B cell (primary cell): ENCODE measurements at regions not wholly inside any gene's neighbourhood (a gene's known extent, or its start where the extent isn't known, plus 50 kb on each side); places are given as distances from the start of the nearest gene placed in this dataset.

Source experiments
- ATAC-seq: fragments of 200-7000 bp; cut with Tn5 transposase; one replicate; pipeline ENCODE4 v1.10.0; 2021; ENCODE audit warnings: low read depth, mild to moderate bottlenecking, moderate number of reproducible peaks, moderate library complexity
- CTCF ChIA-PET: fragments of 350-600 bp; sonication (Branson Sonifier 250); formaldehyde crosslinking; loops from one replicate; lab custom pipeline; 2021; ENCODE audit warnings: antibody characterized with exemption, inconsistent platforms; lab: Charles Lee
- POLR2A ChIA-PET: fragments of 350-600 bp; sonication (Branson Sonifier 250); formaldehyde crosslinking; loops from one replicate; lab custom pipeline; 2021; ENCODE audit warnings: antibody characterized with exemption; lab: Charles Lee
- DNase-seq: peaks from one replicate; pipeline ENCODE4 v3.0.0; 2013
- H2AFZ ChIP-seq: 2 replicates; pipeline ENCODE4 v1.6.1; 2012; ENCODE audit warnings: mild to moderate bottlenecking, low read depth, low read length; ENCODE audit not compliant: insufficient read depth, poor library complexity, severe bottlenecking
- H3K27ac ChIP-seq, 2 donors: 1 replicate in 1 of 2; 2 replicates in 1 of 2; pipeline ENCODE4 v1.5.1; 2012 to 2013; ENCODE audit warnings: low read length in 2 of 2, mild to moderate bottlenecking in 2 of 2, moderate library complexity in 1 of 2
- H3K27me3 ChIP-seq, 4 experiments: fragments of 200-600 bp in 1 of 4; sonication (generic) in 1 of 4; replicated peaks in 1 of 4; 1 replicate in 2 of 4; 2 replicates in 2 of 4; pipeline versions ENCODE4 v1.6.1 to v1.7.0; 2013 to 2016; ENCODE audit warnings: low read length in 3 of 4, mild to moderate bottlenecking in 2 of 4, mixed read lengths in 1 of 4, moderate library complexity in 1 of 4; ENCODE audit not compliant: insufficient read depth in 4 of 4, control insufficient read depth in 3 of 4; ENCODE audit errors: control extremely low read depth in 1 of 4
- H3K36me3 ChIP-seq, 2 experiments: replicated peaks in 1 of 2; 1 replicate in 1 of 2; 2 replicates in 1 of 2; pipeline versions ENCODE4 v1.6.1 to v1.7.1; 2013; ENCODE audit warnings: low read length in 1 of 2; ENCODE audit not compliant: insufficient read depth in 2 of 2, control insufficient read depth in 1 of 2; ENCODE audit errors: control extremely low read depth in 1 of 2, extremely low read depth in 1 of 2
- H3K4me1 ChIP-seq, 2 donors: fragments of 200-600 bp in 1 of 2; sonication (generic) in 1 of 2; 1 replicate in 1 of 2; 2 replicates in 1 of 2; pipeline versions ENCODE4 v1.5.1 to v1.6.1; 2013 to 2017; ENCODE audit warnings: low read length in 2 of 2; ENCODE audit not compliant: control insufficient read depth in 2 of 2, insufficient read depth in 2 of 2
- H3K4me2 ChIP-seq: replicated peaks from 2 replicates; pipeline ENCODE3; 2012; ENCODE audit warnings: mild to moderate bottlenecking, low read depth, low read length; ENCODE audit not compliant: poor library complexity, severe bottlenecking
- H3K4me3 ChIP-seq, 5 experiments: fragments of 200-600 bp in 1 of 5; sonication (generic) in 1 of 5; 1 replicate in 3 of 5; 2 replicates in 2 of 5; pipeline versions ENCODE4 v1.5.1 to v1.7.0; 2011 to 2016; ENCODE audit warnings: low read length in 4 of 5, mild to moderate bottlenecking in 4 of 5, low read depth in 2 of 5, control low read depth in 1 of 5, moderate library complexity in 1 of 5; ENCODE audit not compliant: insufficient read depth in 1 of 5; ENCODE audit errors: control extremely low read depth in 1 of 5, extremely low read depth in 1 of 5
- H3K79me2 ChIP-seq: fragments of 200-600 bp; sonication (generic); one replicate; pipeline ENCODE4 v1.6.0; 2016; ENCODE audit warnings: low read length; ENCODE audit not compliant: control insufficient read depth, insufficient read depth
- H3K9ac ChIP-seq: fragments of 200-600 bp; sonication (generic); 2 replicates; pipeline ENCODE4 v1.6.1; 2017; ENCODE audit warnings: mild to moderate bottlenecking, low read length, moderate library complexity
- H3K9me3 ChIP-seq, 3 donors: one replicate each; pipeline versions ENCODE4 v1.6.1 to v1.7.1; 2013; ENCODE audit warnings: low read length in 2 of 3; ENCODE audit not compliant: control insufficient read depth in 2 of 3, insufficient read depth in 1 of 3; ENCODE audit errors: control extremely low read depth in 1 of 3
- H4K20me1 ChIP-seq: 2 replicates; pipeline ENCODE4 v1.6.0; 2012; ENCODE audit warnings: mild to moderate bottlenecking, low read length; ENCODE audit not compliant: insufficient read depth, control insufficient read depth, poor library complexity, severe bottlenecking
- H3K27ac Mint-ChIP-seq: one replicate; pipeline ENCODE4 v1.8.0; 2021; ENCODE audit warnings: mixed read lengths
- H3K27me3 Mint-ChIP-seq: one replicate; pipeline ENCODE4 v1.8.0; 2021; ENCODE audit warnings: mixed read lengths
- H3K4me1 Mint-ChIP-seq: one replicate; pipeline ENCODE4 v1.8.0; 2021; ENCODE audit warnings: mixed read lengths
- H3K4me3 Mint-ChIP-seq: one replicate; pipeline ENCODE4 v1.8.0; 2021; ENCODE audit warnings: mixed read lengths
- H3K9me3 Mint-ChIP-seq: one replicate; pipeline ENCODE4 v1.8.0; 2022; ENCODE audit warnings: mixed read lengths; ENCODE audit not compliant: insufficient read depth
- CTCF ChIP-seq: fragments of 200-600 bp; IDR thresholded peaks from one replicate; pipeline ENCODE4 v1.8.0; 2022; ENCODE audit warnings: antibody characterized with exemption, mild to moderate bottlenecking
- EZH2 ChIP-seq: IDR thresholded peaks from 2 replicates; pipeline ENCODE4 v1.6.1; 2012; ENCODE audit warnings: borderline replicate concordance, low read depth, mild to moderate bottlenecking, moderate library complexity, low read length; ENCODE audit not compliant: insufficient read depth, poor library complexity, severe bottlenecking
- WGBS: methylation state at CpG from one replicate; pipeline ENCODE4 v1.1.5; 2013; ENCODE audit warnings: missing lambda C conversion rate; ENCODE audit not compliant: insufficient coverage; 5-methylcytosine and 5-hydroxymethylcytosine counted together
- intact Hi-C: fragments of 100-400 bp; cut with micrococcal nuclease; formaldehyde crosslinking; loops from one replicate; pipeline ENCODE4 v1.10.0; 2022

GRCh38 chr14:101022121-101022520 is 118.6 kb upstream of the RTL1 start:
- H2AFZ ChIP-seq = no peak overlapping the region
- peaks cover 0 to 27% (median 0%) of the 10 kb centered on the region in 3 donors for H3K9me3 ChIP-seq
- WGBS = 90% methylated on average over 6 of the region's 8 CpGs
- ChIA-PET CTCF (no interaction called here), POLR2A (no interaction called here)
- no peaks in the 10 kb centered on the region for H3K4me1 ChIP-seq
- H3K36me3 ChIP-seq = no peaks in the 10 kb centered on the region
- no peaks in the 10 kb centered on the region for H3K27me3 ChIP-seq
- no peak overlapping the region for H3K4me3 ChIP-seq
- no peak overlapping the region for H3K4me3 Mint-ChIP-seq
- H4K20me1 ChIP-seq = no peaks in the 10 kb centered on the region
- no peak overlapping the region for H3K27ac Mint-ChIP-seq
- no peaks in the 10 kb centered on the region for H3K79me2 ChIP-seq
- H3K4me2 ChIP-seq = no peak overlapping the region
- peaks cover 10% of the 10 kb centered on the region for H3K27me3 Mint-ChIP-seq
- ATAC-seq = no peak
- no peak for DNase-seq
- H3K4me1 Mint-ChIP-seq = no peaks in the 10 kb centered on the region
- TF ChIP-seq EZH2 = no peak
- no peak for TF ChIP-seq CTCF
- H3K27ac ChIP-seq = no peak overlapping the region
- no peaks in the 10 kb centered on the region for H3K9me3 Mint-ChIP-seq
- intact Hi-C loops = no loop called here
- no peak overlapping the region for H3K9ac ChIP-seq

- no peak for DNase-seq
- WGBS = 97% methylated on average over 7 of the region's 15 CpGs
- H3K9me3 Mint-ChIP-seq = no peaks in the 10 kb centered on the region
- Histone ChIP-seq H3K4me1 (no peaks in the 10 kb centered on the region), H3K36me3 (no peaks in the 10 kb centered on the region), H4K20me1 (no peaks in the 10 kb centered on the region), H3K27ac (no peak overlapping the region), H3K4me2 (no peak overlapping the region), H3K4me3 (no peak overlapping the region), H3K79me2 (no peaks in the 10 kb centered on the region), H3K9ac (no peak overlapping the region), H3K27me3 (no peaks in the 10 kb centered on the region), H3K9me3 (peaks cover 0 to 28% (median 0%) of the 10 kb centered on the region in 3 donors), H2AFZ (no peak overlapping the region)
- TF ChIP-seq CTCF (no peak), EZH2 (no peak)
- H3K27ac Mint-ChIP-seq = no peak overlapping the region
- ATAC-seq = no peak
- POLR2A ChIA-PET = no interaction called here
- H3K27me3 Mint-ChIP-seq = peaks cover 7% of the 10 kb centered on the region
- CTCF ChIA-PET = no interaction called here
- no peaks in the 10 kb centered on the region for H3K4me1 Mint-ChIP-seq
- H3K4me3 Mint-ChIP-seq = no peak overlapping the region
- intact Hi-C loops = no loop called here
Observed at GRCh38 chr14:101022916-101023435, 119.5 kb upstream of the RTL1 start.
